ENCODE measurements at regions not wholly inside any gene's neighbourhood (a gene's known extent, or its start where the extent isn't known, plus 50 kb on each side); places are given as distances from the start of the nearest gene placed in this dataset.

GRCh38 chr16:48836067-48836466 is 226.1 kb upstream of the N4BP1 start:
- DNase-seq, result no peak
- Histone ChIP-seq H3K27ac (ENCODE audit: low read depth in 2 of 2, low read length in 1 of 2) (no peak overlapping the region), H3K27me3 (ENCODE audit: insufficient read depth) (no peaks in the 10 kb centered on the region), H3K4me3 (ENCODE audit: low read depth in 2 of 2, low read length in 1 of 2) (no peak overlapping the region), H3K9me2 (no peaks in the 10 kb centered on the region), H3K4me1 (ENCODE audit: control insufficient read depth in 1 of 2, insufficient read depth in 2 of 2, low read depth in 1 of 2, low read length in 1 of 2) (no peaks in the 10 kb centered on the region), H3K9ac (no peak overlapping the region), H3K4me2 (no peak overlapping the region), H4K20me1 (ENCODE audit: insufficient read depth) (no peaks in the 10 kb centered on the region), H3F3A (replicated peaks; ENCODE audit: insufficient read depth) (no peaks in the 10 kb centered on the region), H3K36me3 (replicated peaks in 1 of 2; ENCODE audit: control insufficient read depth in 1 of 2, insufficient read depth in 2 of 2, low read length in 1 of 2) (no peaks in the 10 kb centered on the region), H3K79me2 (ENCODE audit: insufficient read depth) (no peaks in the 10 kb centered on the region), H2AFZ (ENCODE audit: low read depth) (no peak overlapping the region), H3K9me3 (no peaks in the 10 kb centered on the region)
- TF ChIP-seq FOXJ3 (CRISPR knock-in tag; IDR thresholded peaks at IDR 0.05) (no peak), MAX (IDR thresholded peaks at IDR 0.05; ENCODE audit: low read depth) (no peak), GATA2 (CRISPR knock-in tag; IDR thresholded peaks at IDR 0.05) (no peak), USF2 (IDR thresholded peaks at IDR 0.05; ENCODE audit: borderline replicate concordance, low read depth, low read length) (no peak), RXRA (IDR thresholded peaks at IDR 0.05; ENCODE audit: borderline replicate concordance, low read depth) (no peak), MXI1 (IDR thresholded peaks at IDR 0.05; ENCODE audit: low read depth, low read length) (no peak), FOSL2 (IDR thresholded peaks at IDR 0.05; ENCODE audit: borderline replicate concordance, low read depth) (no peak), NFIC (IDR thresholded peaks at IDR 0.05; ENCODE audit: borderline replicate concordance) (no peak), NRF1 (IDR thresholded peaks at IDR 0.05; ENCODE audit: low read depth, low read length) (no peak), RCOR1 (IDR thresholded peaks at IDR 0.05; ENCODE audit: low read length) (no peak), EP300 (IDR thresholded peaks at IDR 0.05; ENCODE audit: borderline replicate concordance in 1 of 2, low read depth in 1 of 2, low read length in 1 of 2) (no peak), FOXM1 (IDR thresholded peaks at IDR 0.05; ENCODE audit: low read depth) (no peak), EZH2phosphoT487 (IDR thresholded peaks at IDR 0.05; ENCODE audit: borderline replicate concordance, low read depth) (no peak)
- TF ChIP-seq, protein P1, sequence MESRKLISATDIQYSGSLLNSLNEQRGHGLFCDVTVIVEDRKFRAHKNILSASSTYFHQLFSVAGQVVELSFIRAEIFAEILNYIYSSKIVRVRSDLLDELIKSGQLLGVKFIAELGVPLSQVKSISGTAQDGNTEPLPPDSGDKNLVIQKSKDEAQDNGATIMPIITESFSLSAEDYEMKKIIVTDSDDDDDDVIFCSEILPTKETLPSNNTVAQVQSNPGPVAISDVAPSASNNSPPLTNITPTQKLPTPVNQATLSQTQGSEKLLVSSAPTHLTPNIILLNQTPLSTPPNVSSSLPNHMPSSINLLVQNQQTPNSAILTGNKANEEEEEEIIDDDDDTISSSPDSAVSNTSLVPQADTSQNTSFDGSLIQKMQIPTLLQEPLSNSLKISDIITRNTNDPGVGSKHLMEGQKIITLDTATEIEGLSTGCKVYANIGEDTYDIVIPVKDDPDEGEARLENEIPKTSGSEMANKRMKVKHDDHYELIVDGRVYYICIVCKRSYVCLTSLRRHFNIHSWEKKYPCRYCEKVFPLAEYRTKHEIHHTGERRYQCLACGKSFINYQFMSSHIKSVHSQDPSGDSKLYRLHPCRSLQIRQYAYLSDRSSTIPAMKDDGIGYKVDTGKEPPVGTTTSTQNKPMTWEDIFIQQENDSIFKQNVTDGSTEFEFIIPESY (IDR thresholded peaks at IDR 0.05; ENCODE audit: borderline replicate concordance, low read depth), result no peak
- TF ChIP-seq, protein P2, sequence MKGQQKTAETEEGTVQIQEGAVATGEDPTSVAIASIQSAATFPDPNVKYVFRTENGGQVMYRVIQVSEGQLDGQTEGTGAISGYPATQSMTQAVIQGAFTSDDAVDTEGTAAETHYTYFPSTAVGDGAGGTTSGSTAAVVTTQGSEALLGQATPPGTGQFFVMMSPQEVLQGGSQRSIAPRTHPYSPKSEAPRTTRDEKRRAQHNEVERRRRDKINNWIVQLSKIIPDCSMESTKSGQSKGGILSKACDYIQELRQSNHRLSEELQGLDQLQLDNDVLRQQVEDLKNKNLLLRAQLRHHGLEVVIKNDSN (IDR thresholded peaks at IDR 0.05; ENCODE audit: borderline replicate concordance, low read depth), result no peak
- TF ChIP-seq, protein P3, sequence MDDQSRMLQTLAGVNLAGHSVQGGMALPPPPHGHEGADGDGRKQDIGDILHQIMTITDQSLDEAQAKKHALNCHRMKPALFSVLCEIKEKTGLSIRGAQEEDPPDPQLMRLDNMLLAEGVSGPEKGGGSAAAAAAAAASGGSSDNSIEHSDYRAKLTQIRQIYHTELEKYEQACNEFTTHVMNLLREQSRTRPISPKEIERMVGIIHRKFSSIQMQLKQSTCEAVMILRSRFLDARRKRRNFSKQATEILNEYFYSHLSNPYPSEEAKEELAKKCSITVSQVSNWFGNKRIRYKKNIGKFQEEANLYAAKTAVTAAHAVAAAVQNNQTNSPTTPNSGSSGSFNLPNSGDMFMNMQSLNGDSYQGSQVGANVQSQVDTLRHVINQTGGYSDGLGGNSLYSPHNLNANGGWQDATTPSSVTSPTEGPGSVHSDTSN (IDR thresholded peaks at IDR 0.05), result no peak
- ChIA-PET POLR2A (no interaction called here), CTCF (no interaction called here)
- WGBS (ENCODE audit: low lambda C conversion rate), result 0% methylated on average over 2 of the region's 2 CpGs
